K562 (cell line): ENCODE measurements at regions not wholly inside any gene's neighbourhood (a gene's known extent, or its start where the extent isn't known, plus 50 kb on each side); places are given as distances from the start of the nearest gene placed in this dataset.

ENCODE experiments used
- ATAC-seq: fragments of 200-7000 bp; cut with Tn5 transposase; 3 replicates; pipeline ENCODE4 v1.9.1; 2020; ENCODE audit warnings: moderate library complexity
- BruUV-seq: library from RNA; stranded (reverse); fragments of 400-500 nt; replicated peaks from 2 replicates; lab custom pipeline; 2021; lab: Mats Ljungman, UMichigan
- CTCF ChIA-PET: fragments of 300-600 bp; formaldehyde crosslinking; extraction: SDS; loops from one replicate; lab custom pipeline; 2021; ENCODE audit warnings: low intra/inter-chr PET ratio; lab: Yijun Ruan, JAX
- POLR2A ChIA-PET: fragments of 300-600, 350-650 bp; sonication (Branson Sonifier 250); formaldehyde crosslinking; extraction: SDS; loops from one replicate; lab custom pipeline; 2021; ENCODE audit warnings: antibody characterized with exemption, inconsistent platforms; lab: Yijun Ruan, JAX
- DNase-seq, 4 experiments: peaks; one replicate each; pipeline versions ENCODE4 v3.0.0 to v3.0.0-alpha.2; 2011 to 2018; ENCODE audit warnings: low spot score in 3 of 4, mixed read lengths in 3 of 4; ENCODE audit errors: extremely low read depth in 1 of 4
- FAIRE-seq: peaks from 2 replicates; lab custom pipeline; 2011; peaks lifted over from hg19 to GRCh38; lab: Jason Lieb, UNC
- H2AFZ ChIP-seq: 2 replicates; pipeline ENCODE4 v1.6.0; 2011; ENCODE audit warnings: low read depth, low read length, control low read depth, inconsistent platforms
- H3K27ac ChIP-seq: fragments of 200-600 bp; 3 replicates; pipeline ENCODE4 v1.8.0; 2011; ENCODE audit warnings: low read depth, mild to moderate bottlenecking, control low read depth, inconsistent platforms, low read length, moderate library complexity, mixed read lengths; ENCODE audit errors: extremely low read depth
- H3K27me3 ChIP-seq, 2 experiments: fragments of 300-600 bp in 1 of 2; 2 replicates in 1 of 2; 3 replicates in 1 of 2; pipeline versions ENCODE4 v1.6.0 to v1.8.0; 2011; ENCODE audit warnings: inconsistent platforms in 2 of 2, low read length in 2 of 2, mild to moderate bottlenecking in 1 of 2, mixed read lengths in 1 of 2, moderate library complexity in 1 of 2; ENCODE audit not compliant: control insufficient read depth in 2 of 2, insufficient read depth in 2 of 2
- H3K36me3 ChIP-seq: fragments of 300-600 bp; 3 replicates; pipeline ENCODE4 v1.8.0; 2011; ENCODE audit warnings: mild to moderate bottlenecking, low read length, inconsistent platforms; ENCODE audit not compliant: control insufficient read depth, insufficient read depth
- H3K4me1 ChIP-seq, 2 experiments: fragments of 200-600 bp in 1 of 2; replicated peaks in 1 of 2; 2 replicates in 1 of 2; 3 replicates in 1 of 2; pipeline versions ENCODE4 v1.5.1 to v1.8.0; 2011; ENCODE audit warnings: inconsistent platforms in 2 of 2, low read length in 2 of 2, mild to moderate bottlenecking in 1 of 2, mixed read lengths in 1 of 2, moderate library complexity in 1 of 2; ENCODE audit not compliant: control insufficient read depth in 2 of 2, insufficient read depth in 2 of 2
- H3K4me2 ChIP-seq: 2 replicates; pipeline ENCODE4 v1.6.1; 2011; ENCODE audit warnings: low read length, control low read depth, inconsistent platforms, mixed read lengths; ENCODE audit not compliant: insufficient read depth
- H3K4me3 ChIP-seq: fragments of 200-600 bp; sonication (generic), shearing (Covaris generic); 2 replicates; pipeline ENCODE4 v1.5.1; 2016; ENCODE audit warnings: control low read depth, inconsistent platforms
- H3K79me2 ChIP-seq: fragments of 200-600 bp; 3 replicates; pipeline ENCODE4 v1.8.0; 2011; ENCODE audit warnings: low read length, inconsistent platforms; ENCODE audit not compliant: control insufficient read depth, insufficient read depth
- H3K9ac ChIP-seq, 2 experiments: 2 replicates each; pipeline versions ENCODE4 v1.6.0 to v1.6.1; 2011; ENCODE audit warnings: low read depth in 2 of 2, low read length in 2 of 2, control low read depth in 1 of 2, inconsistent platforms in 1 of 2, mild to moderate bottlenecking in 1 of 2, mixed read lengths in 1 of 2; ENCODE audit not compliant: insufficient read depth in 1 of 2
- H3K9me1 ChIP-seq: one replicate; pipeline ENCODE4 v1.6.0; 2011; ENCODE audit warnings: inconsistent platforms, mild to moderate bottlenecking, low read length, moderate library complexity; ENCODE audit not compliant: control insufficient read depth, insufficient read depth
- H3K9me3 ChIP-seq: replicated peaks from 2 replicates; pipeline ENCODE4 v1.5.1; 2011; ENCODE audit warnings: low read depth, low read length, inconsistent platforms; ENCODE audit not compliant: control insufficient read depth, insufficient read depth
- H4K20me1 ChIP-seq: replicated peaks from 2 replicates; pipeline ENCODE4 v1.6.1; 2011; ENCODE audit warnings: low read length, inconsistent platforms, mixed read lengths; ENCODE audit not compliant: control insufficient read depth, insufficient read depth
- BACH1 ChIP-seq: fragments of 200-800 bp; sonication (Bioruptor generic); IDR thresholded peaks from 2 replicates; pipeline ENCODE4 v1.6.1; 2016; ENCODE audit warnings: missing genetic modification characterization, missing compliant biosample characterization
- CBX3 ChIP-seq, 2 experiments: IDR thresholded peaks; 1 replicate in 1 of 2; 2 replicates in 1 of 2; pipeline ENCODE4 v1.6.1; 2012; ENCODE audit warnings: inconsistent platforms in 2 of 2, low read length in 2 of 2, borderline replicate concordance in 1 of 2, control low read depth in 1 of 2
- FOXK1 ChIP-seq: sonication (generic); formaldehyde crosslinking; IDR thresholded peaks from 2 replicates; pipeline ENCODE4 v1.8.0; 2022; ENCODE audit warnings: missing genetic modification reagents, mild to moderate bottlenecking, borderline replicate concordance
- NR2C1 ChIP-seq, 2 experiments: fragments of 450-650 bp; IDR thresholded peaks; 2 replicates each; pipeline ENCODE4 v1.6.1; 2017; ENCODE audit warnings: mild to moderate bottlenecking in 2 of 2, antibody characterized with exemption in 1 of 2, inconsistent platforms in 1 of 2, missing compliant biosample characterization in 1 of 2, missing genetic modification characterization in 1 of 2
- PCBP2 ChIP-seq: fragments of 200-400 bp; formaldehyde crosslinking; IDR thresholded peaks from 2 replicates; pipeline ENCODE4 v1.6.1; 2018; ENCODE audit warnings: low read length, low read depth, mild to moderate bottlenecking, moderate library complexity; ENCODE audit not compliant: poor library complexity, severe bottlenecking
- RFX7 ChIP-seq: fragments of 250-450 bp; sonication (Bioruptor Pico); IDR thresholded peaks from 2 replicates; pipeline ENCODE4 v1.5.1; 2021; ENCODE audit warnings: mild to moderate bottlenecking
- SP2 ChIP-seq: IDR thresholded peaks from 2 replicates; pipeline ENCODE4 v1.6.1; 2011; ENCODE audit warnings: mild to moderate bottlenecking, low read depth, low read length, moderate library complexity; ENCODE audit not compliant: poor library complexity, severe bottlenecking; ENCODE audit errors: extremely low read depth
- USF1 ChIP-seq: sonication (generic); formaldehyde crosslinking; IDR thresholded peaks from 2 replicates; pipeline ENCODE4 v1.9.0; 2022; ENCODE audit warnings: mild to moderate bottlenecking, missing genetic modification reagents
- WGBS: fragments of 100-300 bp; shearing (Covaris generic); methylation state at CpG from one replicate; pipeline ENCODE4 v1.1.6; 2016; ENCODE audit warnings: low coverage, mixed read lengths; ENCODE audit not compliant: insufficient coverage; ENCODE audit errors: missing lambda C conversion rate; 5-methylcytosine and 5-hydroxymethylcytosine counted together
- in situ Hi-C: fragments of 300-500 bp; cut with MboI; formaldehyde crosslinking; loops from 4 replicates; pipeline ENCODE4 v1.15.0; 2018; ENCODE audit warnings: inconsistent platforms, mixed read lengths
- intact Hi-C: fragments of 100-400 bp; cut with micrococcal nuclease; formaldehyde crosslinking; loops from 2 replicates; pipeline ENCODE4 v1.14.2; 2022
- TF ChIP-seq, protein P1 (sequence below): fragments of 450-650 bp; IDR thresholded peaks from 2 replicates; pipeline ENCODE4 v1.7.0; 2016; ENCODE audit warnings: borderline replicate concordance

- ChIA-PET POLR2A (no interaction called here), CTCF (no interaction called here)
- DNase-seq = no peak
- Histone ChIP-seq H4K20me1 (no peaks in the 10 kb centered on the region), H3K79me2 (no peaks in the 10 kb centered on the region), H2AFZ (no peak overlapping the region), H3K4me1 (no peaks in the 10 kb centered on the region), H3K27me3 (no peaks in the 10 kb centered on the region), H3K4me3 (no peak overlapping the region), H3K4me2 (no peak overlapping the region), H3K9ac (no peak overlapping the region), H3K9me3 (no peaks in the 10 kb centered on the region), H3K36me3 (no peaks in the 10 kb centered on the region), H3K27ac (no peak overlapping the region), H3K9me1 (no peaks in the 10 kb centered on the region)
- no TSS peak for BruUV-seq
- in situ Hi-C loops = loop anchor here (25.0 kb wide), 1 partner anchor 1349 kb away; the partner anchor contains the start of gene GABRA5
- no peak for TF ChIP-seq PCBP2
- no peak for TF ChIP-seq RFX7 (CRISPR knock-in tag)
- TF ChIP-seq CBX3 (IDR thresholded peaks at IDR 0.05; ENCODE audit: borderline replicate concordance in 1 of 2, low read length in 2 of 2) = no peak
- TF ChIP-seq, protein P1, sequence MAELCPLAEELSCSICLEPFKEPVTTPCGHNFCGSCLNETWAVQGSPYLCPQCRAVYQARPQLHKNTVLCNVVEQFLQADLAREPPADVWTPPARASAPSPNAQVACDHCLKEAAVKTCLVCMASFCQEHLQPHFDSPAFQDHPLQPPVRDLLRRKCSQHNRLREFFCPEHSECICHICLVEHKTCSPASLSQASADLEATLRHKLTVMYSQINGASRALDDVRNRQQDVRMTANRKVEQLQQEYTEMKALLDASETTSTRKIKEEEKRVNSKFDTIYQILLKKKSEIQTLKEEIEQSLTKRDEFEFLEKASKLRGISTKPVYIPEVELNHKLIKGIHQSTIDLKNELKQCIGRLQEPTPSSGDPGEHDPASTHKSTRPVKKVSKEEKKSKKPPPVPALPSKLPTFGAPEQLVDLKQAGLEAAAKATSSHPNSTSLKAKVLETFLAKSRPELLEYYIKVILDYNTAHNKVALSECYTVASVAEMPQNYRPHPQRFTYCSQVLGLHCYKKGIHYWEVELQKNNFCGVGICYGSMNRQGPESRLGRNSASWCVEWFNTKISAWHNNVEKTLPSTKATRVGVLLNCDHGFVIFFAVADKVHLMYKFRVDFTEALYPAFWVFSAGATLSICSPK = no peak
- TF ChIP-seq FOXK1 = no peak
- TF ChIP-seq NR2C1 (IDR thresholded peaks at IDR 0.05) = no peak
- TF ChIP-seq NR2C1 (tag; IDR thresholded peaks at IDR 0.05) = no peak
- no peak for TF ChIP-seq BACH1
- TF ChIP-seq SP2 = no peak
- no peak for TF ChIP-seq USF1 (CRISPR knock-in tag)
- 0% methylated on average over 3 of the region's 3 CpGs for WGBS
- no peak for FAIRE-seq
- no peak for ATAC-seq
- intact Hi-C loops = no loop called here
These were observed 74.1 kb upstream of the UBE3A start for GRCh38 chr15:25512957-25513356.
